ENCODE measurements at regions not wholly inside any gene's neighbourhood (a gene's known extent, or its start where the extent isn't known, plus 50 kb on each side); places are given as distances from the start of the nearest gene placed in this dataset.

DNA sequence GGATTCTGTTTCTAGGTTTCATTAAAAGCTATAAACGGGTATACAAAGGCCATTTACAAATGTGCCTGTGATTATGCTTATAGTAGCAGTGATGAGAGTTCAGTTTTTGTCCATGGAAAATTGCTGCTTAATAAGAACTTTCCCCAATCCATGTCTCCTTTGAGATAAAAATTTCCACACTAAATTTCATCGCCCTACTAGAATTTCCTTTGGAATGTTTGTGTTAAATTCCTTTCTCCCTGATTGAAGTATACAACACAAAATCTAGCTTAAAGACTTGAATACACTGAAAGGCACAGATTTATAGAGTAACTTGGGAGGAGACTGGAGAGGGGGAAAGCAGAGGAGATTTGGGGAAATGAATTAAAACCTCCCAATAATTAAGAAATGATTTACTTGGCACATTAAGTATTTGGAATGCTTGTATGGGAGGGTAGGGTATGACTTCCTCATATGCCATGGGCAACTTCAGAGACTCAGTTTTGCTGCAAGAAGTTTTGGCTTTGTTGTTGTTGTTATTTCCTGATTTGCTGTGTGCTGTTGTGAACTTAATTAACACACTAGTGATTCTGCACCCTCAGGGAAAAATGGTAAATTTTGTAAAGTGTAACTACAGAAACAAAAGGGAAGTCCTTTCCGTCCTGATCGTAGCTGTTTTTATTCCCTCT lies 157.6 kb upstream of the LMO4 start:
- intact Hi-C loops (cut with DNase I) = no loop called here
- ATAC-seq = no peak

DNA sequence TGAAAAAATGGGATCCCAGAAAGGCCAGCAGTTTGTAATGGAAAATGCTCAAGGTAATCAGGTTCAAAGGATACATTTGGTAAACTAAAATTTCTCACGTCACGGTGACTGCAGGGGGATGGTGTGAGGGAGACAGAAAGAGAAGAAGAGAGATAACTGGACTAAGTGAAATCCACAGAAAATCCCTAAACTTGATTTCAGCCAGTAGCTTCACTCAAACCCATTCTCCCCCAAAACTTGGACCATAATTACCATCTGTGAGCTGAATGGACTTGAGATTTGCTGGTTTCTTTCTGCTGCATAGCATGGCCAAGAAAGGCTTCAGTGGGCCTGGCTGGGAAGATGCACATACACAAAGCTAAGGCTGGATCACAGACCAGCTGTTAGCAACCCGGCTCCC lies 155.4 kb upstream of the LMO4 start:
- no peak overlapping the region for H3K4me3 ChIP-seq
- intact Hi-C loops (cut with DNase I) = no loop called here
- TF ChIP-seq, protein P1, sequence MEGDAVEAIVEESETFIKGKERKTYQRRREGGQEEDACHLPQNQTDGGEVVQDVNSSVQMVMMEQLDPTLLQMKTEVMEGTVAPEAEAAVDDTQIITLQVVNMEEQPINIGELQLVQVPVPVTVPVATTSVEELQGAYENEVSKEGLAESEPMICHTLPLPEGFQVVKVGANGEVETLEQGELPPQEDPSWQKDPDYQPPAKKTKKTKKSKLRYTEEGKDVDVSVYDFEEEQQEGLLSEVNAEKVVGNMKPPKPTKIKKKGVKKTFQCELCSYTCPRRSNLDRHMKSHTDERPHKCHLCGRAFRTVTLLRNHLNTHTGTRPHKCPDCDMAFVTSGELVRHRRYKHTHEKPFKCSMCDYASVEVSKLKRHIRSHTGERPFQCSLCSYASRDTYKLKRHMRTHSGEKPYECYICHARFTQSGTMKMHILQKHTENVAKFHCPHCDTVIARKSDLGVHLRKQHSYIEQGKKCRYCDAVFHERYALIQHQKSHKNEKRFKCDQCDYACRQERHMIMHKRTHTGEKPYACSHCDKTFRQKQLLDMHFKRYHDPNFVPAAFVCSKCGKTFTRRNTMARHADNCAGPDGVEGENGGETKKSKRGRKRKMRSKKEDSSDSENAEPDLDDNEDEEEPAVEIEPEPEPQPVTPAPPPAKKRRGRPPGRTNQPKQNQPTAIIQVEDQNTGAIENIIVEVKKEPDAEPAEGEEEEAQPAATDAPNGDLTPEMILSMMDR (IDR thresholded peaks at IDR 0.05) = no peak
- no peaks in the 10 kb centered on the region for H3K9me3 ChIP-seq
- DNase-seq = no peak
- no peak overlapping the region for H3K27ac ChIP-seq
- H3K4me1 ChIP-seq = no peaks in the 10 kb centered on the region
- no peaks in the 10 kb centered on the region for H3K36me3 ChIP-seq
- no peaks in the 10 kb centered on the region for H3K27me3 ChIP-seq (ENCODE audit: low read depth)
- no peak for ATAC-seq

More for the DNA sequence above, 157.6 kb upstream of the LMO4 start:
- H3K9me3 ChIP-seq = no peaks in the 10 kb centered on the region
- TF ChIP-seq, protein P1 (IDR thresholded peaks at IDR 0.05) = no peak
- no peak for DNase-seq
- no peak overlapping the region for H3K4me3 ChIP-seq
- H3K36me3 ChIP-seq = no peaks in the 10 kb centered on the region
- no peak overlapping the region for H3K27ac ChIP-seq
- H3K27me3 ChIP-seq (ENCODE audit: low read depth) = no peaks in the 10 kb centered on the region
- H3K4me1 ChIP-seq = no peaks in the 10 kb centered on the region

DNA sequence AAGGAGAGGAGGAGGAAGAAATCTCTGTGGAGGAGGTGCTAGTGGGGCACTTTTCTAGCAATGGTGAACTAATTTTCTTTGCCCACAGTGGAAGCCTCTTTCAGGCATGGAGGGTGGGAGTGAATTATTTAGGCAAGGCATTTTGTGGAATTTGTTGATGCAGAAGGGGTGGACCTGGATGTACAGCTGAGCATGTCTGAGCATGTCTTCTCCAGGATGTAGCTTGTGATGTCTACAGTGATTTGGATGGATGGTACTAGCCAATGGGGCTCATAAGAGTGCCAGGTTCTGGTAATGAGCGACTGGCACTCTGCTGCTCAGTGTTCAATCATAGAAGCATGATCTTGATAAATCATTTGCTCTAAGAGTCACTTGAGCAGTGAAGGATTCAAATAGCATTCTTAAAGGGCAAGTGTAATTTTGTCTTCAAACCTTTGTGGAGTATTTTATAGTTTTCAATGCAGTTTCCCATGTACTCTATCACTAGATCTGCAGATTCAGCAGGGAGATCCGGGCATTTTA lies 153.9 kb upstream of the LMO4 start:
- ATAC-seq = peak; percentile 64 to 77

DNA sequence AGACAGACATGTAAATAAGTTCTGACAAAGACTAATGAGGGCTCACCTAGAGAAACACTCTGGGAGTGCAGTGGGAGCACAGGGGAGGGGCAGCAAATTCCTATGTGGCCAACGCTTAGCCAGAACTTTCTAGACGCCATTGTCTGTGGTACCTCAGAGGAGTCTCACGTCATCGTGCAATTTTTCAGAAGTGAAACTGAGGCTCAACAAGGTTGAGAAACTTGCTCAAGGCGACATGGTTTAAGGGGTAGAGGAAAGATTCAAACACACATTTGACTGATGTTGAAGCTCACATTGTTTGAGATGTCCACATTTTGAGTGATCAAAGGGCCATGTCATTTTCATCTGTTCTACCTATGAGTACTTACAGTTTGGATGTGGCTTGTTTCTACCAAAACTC lies 152.6 kb upstream of the LMO4 start:
- DNase-seq (no peak), ATAC-seq (no peak)
- intact Hi-C loops (cut with DNase I) = no loop called here
- no peak overlapping the region for H3K4me3 ChIP-seq
- H3K27me3 ChIP-seq (ENCODE audit: low read depth) = no peaks in the 10 kb centered on the region
- no peaks in the 10 kb centered on the region for H3K9me3 ChIP-seq
- H3K36me3 ChIP-seq = no peaks in the 10 kb centered on the region
- H3K27ac ChIP-seq = no peak overlapping the region
- TF ChIP-seq, protein P1 (IDR thresholded peaks at IDR 0.05) = no peak
- peaks cover 14% of the 10 kb centered on the region for H3K4me1 ChIP-seq

More for the DNA sequence above, 153.9 kb upstream of the LMO4 start:
- no peak for DNase-seq
- Histone ChIP-seq H3K27me3 (ENCODE audit: low read depth) (no peaks in the 10 kb centered on the region), H3K4me1 (peaks cover 4% of the 10 kb centered on the region), H3K9me3 (no peaks in the 10 kb centered on the region), H3K27ac (no peak overlapping the region), H3K36me3 (no peaks in the 10 kb centered on the region), H3K4me3 (no peak overlapping the region)
- TF ChIP-seq, protein P1 (IDR thresholded peaks at IDR 0.05) = no peak
- intact Hi-C loops (cut with DNase I) = no loop called here

DNA sequence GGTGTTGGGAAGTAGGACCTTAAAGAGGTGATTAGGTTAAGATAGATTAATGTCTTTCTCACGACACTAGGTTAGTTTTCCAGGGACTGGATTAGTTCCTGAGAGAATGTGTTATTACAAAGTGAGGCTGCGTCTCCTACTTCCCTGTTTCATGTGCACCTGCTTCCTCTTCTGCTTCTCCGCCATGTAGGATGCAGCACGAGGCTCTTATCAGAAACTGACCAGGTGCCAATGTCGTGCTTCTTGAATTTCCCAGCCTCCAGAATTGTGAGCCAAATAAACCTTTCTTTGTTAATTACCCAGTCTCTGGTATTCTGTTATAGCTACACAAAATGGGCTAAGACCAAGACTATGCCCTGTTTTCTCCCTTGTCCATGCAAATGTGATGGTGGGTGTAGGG lies 152.2 kb upstream of the LMO4 start:
- no peaks in the 10 kb centered on the region for H3K9me3 ChIP-seq
- no peak overlapping the region for H3K27ac ChIP-seq
- no peaks in the 10 kb centered on the region for H3K27me3 ChIP-seq (ENCODE audit: low read depth)
- intact Hi-C loops (cut with DNase I) = no loop called here
- H3K4me3 ChIP-seq = no peak overlapping the region
- DNase-seq (no peak), ATAC-seq (no peak)
- peaks cover 14% of the 10 kb centered on the region for H3K4me1 ChIP-seq
- H3K36me3 ChIP-seq = no peaks in the 10 kb centered on the region
- TF ChIP-seq, protein P1 (IDR thresholded peaks at IDR 0.05) = no peak
